OCI-LY3 (cell line): ENCODE measurements at regions not wholly inside any gene's neighbourhood (a gene's known extent, or its start where the extent isn't known, plus 50 kb on each side); places are given as distances from the start of the nearest gene placed in this dataset.

Experiments
- CTCF ChIP-seq: fragments of 200-600, 300-600 bp; sonication (generic); IDR thresholded peaks from 2 replicates; pipeline ENCODE4 v1.5.1; 2014; ENCODE audit warnings: antibody characterized with exemption, low read length, low read depth
- EZH2phosphoT487 ChIP-seq: fragments of 200-600 bp; shearing (Covaris generic); IDR thresholded peaks from 2 replicates; pipeline ENCODE4 v1.6.1; 2018; ENCODE audit warnings: antibody characterized with exemption, mixed run types, low read depth

- no peak for TF ChIP-seq CTCF
- no peak for TF ChIP-seq EZH2phosphoT487
Observed at GRCh38 chr7:135825406-135825805, 76.8 kb upstream of the FAM180A start.
